ELR (cell line): ENCODE measurements at regions not wholly inside any gene's neighbourhood (a gene's known extent, or its start where the extent isn't known, plus 50 kb on each side); places are given as distances from the start of the nearest gene placed in this dataset.
A peak's percentile ranks its signal among the peaks of the same experiment; 100 is the strongest.

ENCODE experiments used
- DNase-seq: peaks from one replicate; pipeline ENCODE4 v3.0.0-alpha.2; 2015; ENCODE audit warnings: low read depth

GRCh38 chr14:88985654-88986053 lies 161.2 kb downstream of the TTC8 start:
- no peak for DNase-seq

GRCh38 chr14:88986146-88986841 lies 161.8 kb downstream of the TTC8 start:
- DNase-seq = peak; percentile 84

GRCh38 chr14:88986908-88987307 lies 162.5 kb downstream of the TTC8 start:
- peak; percentile 30 for DNase-seq

- DNase-seq = peak; percentile 76
These were observed 163.1 kb downstream of the TTC8 start for GRCh38 chr14:88987516-88987915.

- no peak for DNase-seq
These were observed 165.5 kb downstream of the TTC8 start for GRCh38 chr14:88989911-88990310.

GRCh38 chr14:88990856-88991255 lies 166.4 kb downstream of the TTC8 start:
- DNase-seq = no peak

GRCh38 chr14:88992011-88992410 lies 167.6 kb downstream of the TTC8 start:
- no peak for DNase-seq

- peak; percentile 55 for DNase-seq
These were observed 169.5 kb downstream of the TTC8 start for GRCh38 chr14:88993946-88994345.

GRCh38 chr14:88995437-88996198 lies 171.2 kb downstream of the TTC8 start:
- DNase-seq = peak; percentile 47

GRCh38 chr14:88998027-88998426 lies 173.6 kb downstream of the TTC8 start:
- no peak for DNase-seq

GRCh38 chr14:88999137-88999536 lies 174.7 kb downstream of the TTC8 start:
- no peak for DNase-seq

GRCh38 chr14:89000007-89000942 lies 175.8 kb downstream of the TTC8 start:
- DNase-seq = peak; percentile 95

GRCh38 chr14:89004166-89004565 lies 179.7 kb downstream of the TTC8 start:
- no peak for DNase-seq

- DNase-seq = no peak
These were observed 183.5 kb downstream of the TTC8 start for GRCh38 chr14:89007906-89008305.

GRCh38 chr14:89011355-89012281 lies 187.2 kb downstream of the TTC8 start:
- DNase-seq = peak; percentile 28

GRCh38 chr14:89012282-89013097 lies 188.0 kb downstream of the TTC8 start:
- DNase-seq = no peak

- peak; percentile 53 for DNase-seq
These were observed 188.7 kb downstream of the TTC8 start for GRCh38 chr14:89013098-89013504.

- no peak for DNase-seq
These were observed 189.5 kb downstream of the TTC8 start for GRCh38 chr14:89013698-89014568.

- no peak for DNase-seq
These were observed 190.1 kb downstream of the TTC8 start for GRCh38 chr14:89014569-89014850.

- peak; percentile 34 for DNase-seq
These were observed 190.6 kb downstream of the TTC8 start for GRCh38 chr14:89015016-89015415.
